Panc1 (cell line): ENCODE measurements at regions not wholly inside any gene's neighbourhood (a gene's known extent, or its start where the extent isn't known, plus 50 kb on each side); places are given as distances from the start of the nearest gene placed in this dataset.

Experiments
- POLR2AphosphoS5 ChIP-seq: IDR thresholded peaks from 2 replicates; pipeline ENCODE4 v1.6.1; 2012; ENCODE audit warnings: mild to moderate bottlenecking, low read depth, low read length, moderate library complexity
- SIN3A ChIP-seq: IDR thresholded peaks from 2 replicates; pipeline ENCODE4 v1.6.1; 2012; ENCODE audit warnings: low read depth, mild to moderate bottlenecking, low read length, moderate library complexity, borderline replicate concordance; ENCODE audit not compliant: insufficient read depth
- TCF7L2 ChIP-seq: IDR thresholded peaks from 2 replicates; pipeline ENCODE4 v1.6.1; 2011; ENCODE audit warnings: mild to moderate bottlenecking, low read depth, low read length, inconsistent platforms
- TF ChIP-seq, protein P1 (sequence below): fragments of 450-650 bp; IDR thresholded peaks from 2 replicates; pipeline ENCODE4 v1.5.1; 2017; ENCODE audit warnings: mild to moderate bottlenecking
- TF ChIP-seq, protein P2 (sequence below), 2 experiments: IDR thresholded peaks; 2 replicates each; pipeline ENCODE4 v1.6.1; 2011 to 2012; ENCODE audit warnings: low read depth in 2 of 2, control low read depth in 1 of 2, low read length in 1 of 2, mild to moderate bottlenecking in 1 of 2, moderate library complexity in 1 of 2; ENCODE audit not compliant: insufficient read depth in 1 of 2

DNA sequence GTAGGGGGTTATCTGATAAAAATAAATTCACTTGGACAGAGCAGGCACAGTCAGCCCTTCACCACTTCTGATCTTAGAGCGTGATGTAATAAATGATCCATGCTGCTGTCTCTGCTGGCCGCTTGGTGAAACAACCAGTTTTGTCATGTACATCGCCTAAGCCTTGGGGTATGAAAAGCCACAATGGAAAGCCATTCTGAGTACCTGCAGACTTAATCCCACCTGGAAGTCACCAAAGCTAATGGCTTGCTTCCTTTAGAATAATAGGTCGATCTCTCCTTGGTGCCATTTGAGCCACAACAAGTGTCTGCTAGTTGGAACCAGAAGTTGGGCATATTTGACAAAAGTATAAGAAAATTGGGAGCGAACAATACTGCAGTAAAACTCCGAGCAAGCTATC lies 1649.7 kb upstream of the SPRY2 start:
- TF ChIP-seq, protein P1, sequence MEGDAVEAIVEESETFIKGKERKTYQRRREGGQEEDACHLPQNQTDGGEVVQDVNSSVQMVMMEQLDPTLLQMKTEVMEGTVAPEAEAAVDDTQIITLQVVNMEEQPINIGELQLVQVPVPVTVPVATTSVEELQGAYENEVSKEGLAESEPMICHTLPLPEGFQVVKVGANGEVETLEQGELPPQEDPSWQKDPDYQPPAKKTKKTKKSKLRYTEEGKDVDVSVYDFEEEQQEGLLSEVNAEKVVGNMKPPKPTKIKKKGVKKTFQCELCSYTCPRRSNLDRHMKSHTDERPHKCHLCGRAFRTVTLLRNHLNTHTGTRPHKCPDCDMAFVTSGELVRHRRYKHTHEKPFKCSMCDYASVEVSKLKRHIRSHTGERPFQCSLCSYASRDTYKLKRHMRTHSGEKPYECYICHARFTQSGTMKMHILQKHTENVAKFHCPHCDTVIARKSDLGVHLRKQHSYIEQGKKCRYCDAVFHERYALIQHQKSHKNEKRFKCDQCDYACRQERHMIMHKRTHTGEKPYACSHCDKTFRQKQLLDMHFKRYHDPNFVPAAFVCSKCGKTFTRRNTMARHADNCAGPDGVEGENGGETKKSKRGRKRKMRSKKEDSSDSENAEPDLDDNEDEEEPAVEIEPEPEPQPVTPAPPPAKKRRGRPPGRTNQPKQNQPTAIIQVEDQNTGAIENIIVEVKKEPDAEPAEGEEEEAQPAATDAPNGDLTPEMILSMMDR = no peak
- TF ChIP-seq POLR2AphosphoS5 = no peak
- TF ChIP-seq TCF7L2 = no peak
- TF ChIP-seq SIN3A = no peak
- TF ChIP-seq, protein P2, sequence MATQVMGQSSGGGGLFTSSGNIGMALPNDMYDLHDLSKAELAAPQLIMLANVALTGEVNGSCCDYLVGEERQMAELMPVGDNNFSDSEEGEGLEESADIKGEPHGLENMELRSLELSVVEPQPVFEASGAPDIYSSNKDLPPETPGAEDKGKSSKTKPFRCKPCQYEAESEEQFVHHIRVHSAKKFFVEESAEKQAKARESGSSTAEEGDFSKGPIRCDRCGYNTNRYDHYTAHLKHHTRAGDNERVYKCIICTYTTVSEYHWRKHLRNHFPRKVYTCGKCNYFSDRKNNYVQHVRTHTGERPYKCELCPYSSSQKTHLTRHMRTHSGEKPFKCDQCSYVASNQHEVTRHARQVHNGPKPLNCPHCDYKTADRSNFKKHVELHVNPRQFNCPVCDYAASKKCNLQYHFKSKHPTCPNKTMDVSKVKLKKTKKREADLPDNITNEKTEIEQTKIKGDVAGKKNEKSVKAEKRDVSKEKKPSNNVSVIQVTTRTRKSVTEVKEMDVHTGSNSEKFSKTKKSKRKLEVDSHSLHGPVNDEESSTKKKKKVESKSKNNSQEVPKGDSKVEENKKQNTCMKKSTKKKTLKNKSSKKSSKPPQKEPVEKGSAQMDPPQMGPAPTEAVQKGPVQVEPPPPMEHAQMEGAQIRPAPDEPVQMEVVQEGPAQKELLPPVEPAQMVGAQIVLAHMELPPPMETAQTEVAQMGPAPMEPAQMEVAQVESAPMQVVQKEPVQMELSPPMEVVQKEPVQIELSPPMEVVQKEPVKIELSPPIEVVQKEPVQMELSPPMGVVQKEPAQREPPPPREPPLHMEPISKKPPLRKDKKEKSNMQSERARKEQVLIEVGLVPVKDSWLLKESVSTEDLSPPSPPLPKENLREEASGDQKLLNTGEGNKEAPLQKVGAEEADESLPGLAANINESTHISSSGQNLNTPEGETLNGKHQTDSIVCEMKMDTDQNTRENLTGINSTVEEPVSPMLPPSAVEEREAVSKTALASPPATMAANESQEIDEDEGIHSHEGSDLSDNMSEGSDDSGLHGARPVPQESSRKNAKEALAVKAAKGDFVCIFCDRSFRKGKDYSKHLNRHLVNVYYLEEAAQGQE (IDR thresholded peaks at IDR 0.05; ENCODE audit: insufficient read depth in 1 of 2, low read depth in 2 of 2, low read length in 1 of 2) = no peak
